Chondrocyte (in vitro differentiated cells): ENCODE measurements at regions not wholly inside any gene's neighbourhood (a gene's known extent, or its start where the extent isn't known, plus 50 kb on each side); places are given as distances from the start of the nearest gene placed in this dataset.

Experiments used
- DNase-seq: peaks from one replicate; pipeline ENCODE4 v3.0.0; 2021; ENCODE audit warnings: mixed read lengths, low spot score
- H3K27ac Mint-ChIP-seq: one replicate; pipeline ENCODE4 v1.8.0; 2021; ENCODE audit warnings: mild to moderate bottlenecking, moderate library complexity, mixed read lengths; ENCODE audit not compliant: unreplicated experiment
- H3K27me3 Mint-ChIP-seq: 2 replicates; pipeline ENCODE4 v1.8.0; 2021; ENCODE audit warnings: low read depth, mixed read lengths
- H3K36me3 Mint-ChIP-seq: 2 replicates; pipeline ENCODE4 v1.8.0; 2021; ENCODE audit warnings: low read depth, mixed read lengths
- H3K4me1 Mint-ChIP-seq: 2 replicates; pipeline ENCODE4 v1.8.0; 2021; ENCODE audit warnings: low read depth, mild to moderate bottlenecking, mixed read lengths
- H3K4me3 Mint-ChIP-seq: one replicate; pipeline ENCODE4 v1.8.0; 2021; ENCODE audit warnings: mild to moderate bottlenecking, moderate library complexity, mixed read lengths; ENCODE audit not compliant: unreplicated experiment
- H3K9me3 Mint-ChIP-seq: 2 replicates; pipeline ENCODE4 v1.8.0; 2021; ENCODE audit warnings: low read depth, mixed read lengths
- TF ChIP-seq, protein P1 (sequence below): fragments of 200-600 bp; sonication (generic); IDR thresholded peaks from 2 replicates; pipeline ENCODE4 v1.5.0; 2021; ENCODE audit warnings: antibody characterized with exemption, mild to moderate bottlenecking, moderate library complexity

DNA sequence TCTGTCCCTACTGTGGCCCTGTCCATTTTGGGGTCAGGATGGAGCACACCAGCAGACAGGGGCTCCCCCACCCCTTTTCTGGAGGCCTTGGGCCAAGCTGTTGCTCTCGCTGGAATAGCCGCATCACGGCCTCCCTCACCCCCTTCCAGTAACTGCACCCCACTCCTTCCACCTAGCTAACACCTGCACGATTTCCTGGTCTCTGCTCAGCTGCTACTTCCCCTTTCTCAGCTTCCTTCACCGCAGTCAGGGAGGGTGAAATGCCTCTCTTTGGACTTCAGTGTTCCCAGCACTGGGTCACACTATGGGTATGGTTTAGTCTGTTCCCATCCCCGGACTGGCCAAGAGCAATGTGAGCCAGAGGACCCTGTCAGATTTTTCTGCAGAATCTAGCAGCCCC lies 400.2 kb downstream of the MCTP2 start:
- no peak for DNase-seq
- Mint-ChIP-seq H3K36me3 (no peaks in the 10 kb centered on the region), H3K9me3 (no peaks in the 10 kb centered on the region), H3K27me3 (no peaks in the 10 kb centered on the region), H3K4me1 (no peaks in the 10 kb centered on the region), H3K4me3 (no peak overlapping the region), H3K27ac (no peak overlapping the region)
- TF ChIP-seq, protein P1, sequence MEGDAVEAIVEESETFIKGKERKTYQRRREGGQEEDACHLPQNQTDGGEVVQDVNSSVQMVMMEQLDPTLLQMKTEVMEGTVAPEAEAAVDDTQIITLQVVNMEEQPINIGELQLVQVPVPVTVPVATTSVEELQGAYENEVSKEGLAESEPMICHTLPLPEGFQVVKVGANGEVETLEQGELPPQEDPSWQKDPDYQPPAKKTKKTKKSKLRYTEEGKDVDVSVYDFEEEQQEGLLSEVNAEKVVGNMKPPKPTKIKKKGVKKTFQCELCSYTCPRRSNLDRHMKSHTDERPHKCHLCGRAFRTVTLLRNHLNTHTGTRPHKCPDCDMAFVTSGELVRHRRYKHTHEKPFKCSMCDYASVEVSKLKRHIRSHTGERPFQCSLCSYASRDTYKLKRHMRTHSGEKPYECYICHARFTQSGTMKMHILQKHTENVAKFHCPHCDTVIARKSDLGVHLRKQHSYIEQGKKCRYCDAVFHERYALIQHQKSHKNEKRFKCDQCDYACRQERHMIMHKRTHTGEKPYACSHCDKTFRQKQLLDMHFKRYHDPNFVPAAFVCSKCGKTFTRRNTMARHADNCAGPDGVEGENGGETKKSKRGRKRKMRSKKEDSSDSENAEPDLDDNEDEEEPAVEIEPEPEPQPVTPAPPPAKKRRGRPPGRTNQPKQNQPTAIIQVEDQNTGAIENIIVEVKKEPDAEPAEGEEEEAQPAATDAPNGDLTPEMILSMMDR: no peak

DNA sequence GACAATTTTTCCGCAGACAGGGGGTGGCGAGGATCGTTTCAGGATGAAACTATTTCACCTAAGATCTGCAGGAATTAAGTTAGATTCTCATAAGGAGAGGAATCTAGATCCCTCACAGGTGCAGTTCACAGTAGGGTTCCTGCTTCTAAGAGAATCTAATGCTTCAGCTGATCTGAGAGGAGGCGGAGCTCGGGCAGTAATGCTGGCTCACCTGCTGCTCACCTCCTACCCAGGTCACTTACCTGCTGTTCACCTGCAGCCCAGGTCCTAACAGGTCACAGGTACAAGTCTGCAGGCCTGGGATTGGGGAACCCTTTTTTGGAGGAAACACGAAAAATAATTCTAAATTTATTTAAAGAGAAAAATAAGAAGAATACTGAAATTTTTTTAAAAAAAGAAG lies 406.8 kb downstream of the MCTP2 start:
- Mint-ChIP-seq H3K9me3 (no peaks in the 10 kb centered on the region), H3K36me3 (no peaks in the 10 kb centered on the region), H3K27me3 (peaks cover 2% of the 10 kb centered on the region), H3K4me3 (no peak overlapping the region), H3K27ac (no peak overlapping the region), H3K4me1 (no peaks in the 10 kb centered on the region)
- no peak for DNase-seq
- TF ChIP-seq, protein P1: no peak

DNA sequence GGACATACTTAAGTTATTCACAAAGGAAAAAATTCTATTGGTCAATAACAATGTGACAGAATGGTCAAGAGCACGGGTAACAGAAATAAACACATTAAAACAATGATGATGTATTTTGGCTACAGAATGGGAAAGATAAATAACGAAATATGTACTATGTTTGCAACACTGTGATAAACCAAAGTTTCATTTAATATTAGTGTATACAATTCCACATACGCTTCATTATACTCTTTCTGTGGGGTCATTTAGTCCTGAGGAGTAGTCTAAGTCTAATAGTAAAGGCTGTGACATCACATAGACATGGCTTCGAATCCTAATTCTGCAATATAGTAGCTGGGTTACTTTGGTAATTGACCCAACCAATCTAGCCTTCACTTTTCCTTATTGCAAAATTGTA lies 408.3 kb downstream of the MCTP2 start:
- Mint-ChIP-seq H3K27ac (no peak overlapping the region), H3K9me3 (no peaks in the 10 kb centered on the region)

DNA sequence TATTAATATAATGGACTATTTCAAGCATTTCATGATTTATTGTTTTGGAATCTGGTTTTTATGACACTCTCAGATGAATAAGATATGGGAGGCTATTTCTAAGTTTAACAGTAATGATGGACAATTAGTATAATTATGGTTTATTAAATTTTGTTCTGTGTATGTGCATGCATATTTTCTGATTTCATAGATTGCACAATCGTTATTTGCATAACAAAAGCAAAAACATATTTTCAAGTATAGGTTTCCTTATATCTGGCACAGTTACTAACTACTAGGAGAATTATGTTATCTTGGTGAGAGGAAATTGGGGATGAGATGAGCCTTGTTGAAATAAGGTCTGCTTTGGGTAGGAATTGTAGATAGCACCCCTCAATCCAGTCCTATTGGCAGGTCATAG lies 413.1 kb downstream of the MCTP2 start:
- H3K4me1 Mint-ChIP-seq: no peaks in the 10 kb centered on the region
- DNase-seq: no peak

More for the DNA sequence above, 408.3 kb downstream of the MCTP2 start:
- Mint-ChIP-seq H3K36me3 (no peaks in the 10 kb centered on the region), H3K27me3 (peaks cover 2% of the 10 kb centered on the region), H3K4me1 (no peaks in the 10 kb centered on the region), H3K4me3 (no peak overlapping the region)
- TF ChIP-seq, protein P1: no peak
- DNase-seq: no peak

DNA sequence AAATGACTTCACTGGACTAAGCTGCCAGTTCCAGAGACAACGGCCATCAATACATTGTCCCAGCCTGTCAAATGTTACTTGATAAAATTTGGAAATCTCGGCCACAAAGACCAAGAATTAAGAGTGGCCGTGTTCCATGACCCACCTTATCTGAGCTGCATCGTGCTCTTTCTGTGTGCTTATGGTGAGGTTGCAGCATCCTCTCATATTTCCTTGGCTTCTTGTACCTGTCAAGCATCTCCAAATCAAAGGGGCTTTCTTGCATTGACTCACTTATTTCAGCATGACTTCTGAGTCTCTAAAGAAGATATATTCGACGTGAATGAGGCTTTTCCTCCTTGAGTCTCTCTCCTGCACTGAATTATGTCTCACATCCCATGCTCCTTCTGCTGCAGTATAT lies 421.7 kb downstream of the MCTP2 start:
- no peaks in the 10 kb centered on the region for H3K36me3 Mint-ChIP-seq
- TF ChIP-seq, protein P1: no peak
- no peaks in the 10 kb centered on the region for H3K9me3 Mint-ChIP-seq
- H3K4me3 Mint-ChIP-seq: no peak overlapping the region
- H3K27me3 Mint-ChIP-seq: peaks cover 10% of the 10 kb centered on the region
- H3K27ac Mint-ChIP-seq: no peak overlapping the region
- H3K4me1 Mint-ChIP-seq: no peaks in the 10 kb centered on the region
- no peak for DNase-seq

More for the DNA sequence above, 413.1 kb downstream of the MCTP2 start:
- no peaks in the 10 kb centered on the region for H3K9me3 Mint-ChIP-seq
- H3K4me3 Mint-ChIP-seq: no peak overlapping the region
- H3K36me3 Mint-ChIP-seq: no peaks in the 10 kb centered on the region
- H3K27me3 Mint-ChIP-seq: no peaks in the 10 kb centered on the region
- no peak overlapping the region for H3K27ac Mint-ChIP-seq
- TF ChIP-seq, protein P1: no peak
